Breast epithelium (tissue), 3 donors: ENCODE measurements at regions not wholly inside any gene's neighbourhood (a gene's known extent, or its start where the extent isn't known, plus 50 kb on each side); places are given as distances from the start of the nearest gene placed in this dataset.

Experiments used
- POLR2A ChIP-seq: fragments of 450-650 bp; IDR thresholded peaks from one replicate; pipeline ENCODE4 v1.6.1; 2016; ENCODE audit warnings: antibody characterized with exemption, mild to moderate bottlenecking, moderate library complexity
- POLR2AphosphoS5 ChIP-seq, 3 donors: sonication (generic); formaldehyde crosslinking; IDR thresholded peaks; one replicate each; pipeline ENCODE4 v1.6.1; 2017; ENCODE audit warnings: antibody characterized with exemption in 3 of 3

- no peak for TF ChIP-seq POLR2AphosphoS5 (IDR thresholded peaks at IDR 0.05)
- TF ChIP-seq POLR2A = no peak
These were observed 284.5 kb upstream of the PTGER4 start for GRCh38 chr5:40395251-40395650.
